ENCODE measurements at regions not wholly inside any gene's neighbourhood (a gene's known extent, or its start where the extent isn't known, plus 50 kb on each side); places are given as distances from the start of the nearest gene placed in this dataset.

DNA sequence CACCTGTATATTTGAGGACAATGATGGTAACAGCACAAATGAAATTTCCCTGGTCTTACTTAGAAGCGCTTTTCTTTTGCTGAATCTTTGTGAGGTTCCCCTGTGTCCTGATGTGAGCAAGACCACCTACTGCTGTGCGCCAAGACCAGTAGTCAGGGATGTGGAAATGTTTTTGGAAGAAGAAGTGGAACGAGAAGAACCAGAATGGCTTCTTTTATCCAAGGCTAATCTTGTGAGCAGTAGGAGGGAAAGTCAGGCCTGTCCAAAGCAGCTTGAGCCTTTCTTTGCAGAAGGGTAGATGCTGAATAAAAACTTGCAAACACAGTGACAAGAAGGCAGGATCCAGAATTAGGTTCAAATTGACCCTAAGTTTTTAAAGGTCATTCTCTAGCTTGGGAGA lies 223.0 kb downstream of the FAT3 start:
- TF ChIP-seq, protein P1, sequence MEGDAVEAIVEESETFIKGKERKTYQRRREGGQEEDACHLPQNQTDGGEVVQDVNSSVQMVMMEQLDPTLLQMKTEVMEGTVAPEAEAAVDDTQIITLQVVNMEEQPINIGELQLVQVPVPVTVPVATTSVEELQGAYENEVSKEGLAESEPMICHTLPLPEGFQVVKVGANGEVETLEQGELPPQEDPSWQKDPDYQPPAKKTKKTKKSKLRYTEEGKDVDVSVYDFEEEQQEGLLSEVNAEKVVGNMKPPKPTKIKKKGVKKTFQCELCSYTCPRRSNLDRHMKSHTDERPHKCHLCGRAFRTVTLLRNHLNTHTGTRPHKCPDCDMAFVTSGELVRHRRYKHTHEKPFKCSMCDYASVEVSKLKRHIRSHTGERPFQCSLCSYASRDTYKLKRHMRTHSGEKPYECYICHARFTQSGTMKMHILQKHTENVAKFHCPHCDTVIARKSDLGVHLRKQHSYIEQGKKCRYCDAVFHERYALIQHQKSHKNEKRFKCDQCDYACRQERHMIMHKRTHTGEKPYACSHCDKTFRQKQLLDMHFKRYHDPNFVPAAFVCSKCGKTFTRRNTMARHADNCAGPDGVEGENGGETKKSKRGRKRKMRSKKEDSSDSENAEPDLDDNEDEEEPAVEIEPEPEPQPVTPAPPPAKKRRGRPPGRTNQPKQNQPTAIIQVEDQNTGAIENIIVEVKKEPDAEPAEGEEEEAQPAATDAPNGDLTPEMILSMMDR (IDR thresholded peaks at IDR 0.05): no peak
- no peak for TF ChIP-seq POLR2A (IDR thresholded peaks at IDR 0.05)

Measured in esophagus squamous epithelium (tissue), 4 donors.